ENCODE measurements at regions not wholly inside any gene's neighbourhood (a gene's known extent, or its start where the extent isn't known, plus 50 kb on each side); places are given as distances from the start of the nearest gene placed in this dataset.

DNA sequence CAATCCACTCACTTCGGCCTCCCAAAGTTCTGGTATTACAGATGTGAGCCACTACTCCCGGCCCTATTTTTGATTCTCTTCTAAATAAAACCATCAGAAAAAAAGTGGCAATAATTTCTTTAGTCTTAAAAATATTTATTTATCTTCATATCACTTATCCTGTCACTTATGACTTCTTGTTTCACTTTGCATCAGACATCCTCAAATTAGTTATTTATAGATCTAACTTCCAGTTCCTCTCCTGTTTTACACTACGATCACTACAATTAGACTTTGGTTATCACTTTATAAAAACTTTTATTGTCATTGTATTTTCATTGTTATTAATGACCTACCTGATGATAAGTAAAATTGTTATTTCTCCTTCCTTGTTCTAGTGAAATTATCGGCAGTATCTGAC is 783.4 kb upstream of the BRINP3 start:
- no peak overlapping the region for H3K4me3 Mint-ChIP-seq
- H3K27ac ChIP-seq (ENCODE audit: low read length), result no peak overlapping the region
- H3K4me1 ChIP-seq (ENCODE audit: control insufficient read depth in 1 of 2, extremely low read depth in 1 of 2, insufficient read depth in 2 of 2, low read length in 2 of 2), result no peaks in the 10 kb centered on the region
- H3K27ac Mint-ChIP-seq, result no peak overlapping the region
- peaks cover 12 to 25% (median 19%) of the 10 kb centered on the region in 3 donors for H3K9me3 Mint-ChIP-seq
- DNase-seq (no peak), ATAC-seq (replicated peaks in 1 of 4) (no peak)
- no peaks in the 10 kb centered on the region for H3K9me3 ChIP-seq
- no peaks in the 10 kb centered on the region for H3K36me3 ChIP-seq (ENCODE audit: control insufficient read depth in 2 of 2, extremely low read depth in 1 of 2, insufficient read depth in 1 of 2, low read length in 1 of 2)
- H3K36me3 Mint-ChIP-seq, result no peaks in the 10 kb centered on the region
- no CpG with 5 or more reads among the region's 4 CpGs for WGBS (ENCODE audit: insufficient coverage)
- H3K27me3 Mint-ChIP-seq, result no peaks in the 10 kb centered on the region
- ChIA-PET CTCF (no interaction called here), POLR2A (no interaction called here)
- H3K4me1 Mint-ChIP-seq, result no peaks in the 10 kb centered on the region
- no peak overlapping the region for H3K4me3 ChIP-seq (ENCODE audit: control insufficient read depth in 1 of 2, extremely low read depth in 1 of 2, low read length in 1 of 2)
- no peaks in the 10 kb centered on the region for H3K27me3 ChIP-seq (replicated peaks in 1 of 2; ENCODE audit: control insufficient read depth in 2 of 2, extremely low read depth in 1 of 2, insufficient read depth in 2 of 2, low read length in 1 of 2)

DNA sequence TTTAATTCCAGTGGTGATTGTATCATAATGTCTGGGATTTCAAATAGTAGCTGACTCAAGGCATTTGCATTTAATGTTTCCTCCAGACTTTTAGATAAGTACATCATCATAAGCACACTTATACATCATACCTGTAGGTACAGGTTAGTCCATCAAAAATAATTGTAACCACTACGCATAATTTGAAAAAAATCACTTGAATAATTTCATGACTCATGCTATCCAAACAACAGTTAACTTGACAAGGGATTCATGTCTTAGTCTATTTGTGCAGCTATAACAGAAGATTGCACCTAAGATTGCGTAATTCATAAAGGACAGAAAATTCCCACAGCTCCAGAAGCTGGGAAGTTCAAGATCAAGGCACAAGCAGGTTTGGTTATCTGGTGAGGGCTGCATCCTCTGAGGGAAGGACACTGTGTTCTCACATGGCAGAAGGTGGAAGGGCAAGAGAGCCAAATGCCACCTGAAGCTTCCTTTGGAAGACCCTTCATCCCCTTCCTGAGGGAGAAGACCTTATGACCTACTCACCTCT is 801.7 kb upstream of the BRINP3 start:
- no peaks in the 10 kb centered on the region for H3K36me3 Mint-ChIP-seq
- no peak overlapping the region for H3K4me3 ChIP-seq (ENCODE audit: control insufficient read depth in 1 of 2, extremely low read depth in 1 of 2, low read length in 1 of 2)
- H3K4me3 Mint-ChIP-seq, result no peak overlapping the region
- ATAC-seq (replicated peaks in 1 of 4) (no peak), DNase-seq (no peak)
- H3K4me1 ChIP-seq (ENCODE audit: control insufficient read depth in 1 of 2, extremely low read depth in 1 of 2, insufficient read depth in 2 of 2, low read length in 2 of 2), result no peaks in the 10 kb centered on the region
- H3K27me3 ChIP-seq (replicated peaks in 1 of 2; ENCODE audit: control insufficient read depth in 2 of 2, extremely low read depth in 1 of 2, insufficient read depth in 2 of 2, low read length in 1 of 2), result no peaks in the 10 kb centered on the region
- WGBS (ENCODE audit: insufficient coverage), result 50% methylated on average over 1 of the region's 2 CpGs
- H3K4me1 Mint-ChIP-seq, result no peaks in the 10 kb centered on the region
- H3K27ac ChIP-seq (ENCODE audit: low read length), result no peak overlapping the region
- no peak overlapping the region for H3K27ac Mint-ChIP-seq
- CTCF ChIA-PET, result no interaction called here
- no peaks in the 10 kb centered on the region for H3K36me3 ChIP-seq (ENCODE audit: control insufficient read depth in 2 of 2, extremely low read depth in 1 of 2, insufficient read depth in 1 of 2, low read length in 1 of 2)
- POLR2A ChIA-PET, result no interaction called here
- H3K9me3 ChIP-seq, result no peaks in the 10 kb centered on the region
- H3K27me3 Mint-ChIP-seq, result no peaks in the 10 kb centered on the region
- peaks cover 13 to 38% (median 18%) of the 10 kb centered on the region in 3 donors for H3K9me3 Mint-ChIP-seq

DNA sequence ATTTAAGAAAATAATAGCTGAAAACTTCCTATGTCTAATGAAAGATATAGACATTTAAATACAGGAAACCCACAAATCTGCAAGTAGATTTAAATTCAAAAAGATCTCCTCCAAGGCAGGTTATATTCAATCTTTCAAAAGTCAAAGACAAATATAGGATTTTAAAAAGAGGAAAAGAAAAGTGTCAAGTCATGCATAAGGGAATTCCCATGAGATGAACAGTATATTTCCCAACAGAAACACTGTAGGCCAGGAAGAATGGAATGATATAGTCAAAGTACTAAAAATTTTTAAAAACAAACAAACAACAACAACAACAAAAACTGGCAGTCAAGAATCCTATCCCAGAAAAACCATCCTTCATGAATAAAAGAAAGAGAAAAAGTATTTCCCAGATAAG is 806.5 kb upstream of the BRINP3 start:
- no peak overlapping the region for H3K4me3 Mint-ChIP-seq
- no peak overlapping the region for H3K27ac Mint-ChIP-seq
- ChIA-PET POLR2A (no interaction called here), CTCF (interaction anchor here in 1 of 2 donors (0.5 kb wide), 1 partner anchor 111 kb away, joined by 3 read pairs; no protein-coding TSS in a partner anchor)
- DNase-seq (no peak), ATAC-seq (replicated peaks in 1 of 4) (no peak)
- no peaks in the 10 kb centered on the region for H3K4me1 ChIP-seq (ENCODE audit: control insufficient read depth in 1 of 2, extremely low read depth in 1 of 2, insufficient read depth in 2 of 2, low read length in 2 of 2)
- no peak overlapping the region for H3K4me3 ChIP-seq (ENCODE audit: control insufficient read depth in 1 of 2, extremely low read depth in 1 of 2, low read length in 1 of 2)
- no peaks in the 10 kb centered on the region for H3K4me1 Mint-ChIP-seq
- no peaks in the 10 kb centered on the region for H3K36me3 Mint-ChIP-seq
- no peak overlapping the region for H3K27ac ChIP-seq (ENCODE audit: low read length)
- no peaks in the 10 kb centered on the region for H3K9me3 ChIP-seq
- no peaks in the 10 kb centered on the region for H3K36me3 ChIP-seq (ENCODE audit: control insufficient read depth in 2 of 2, extremely low read depth in 1 of 2, insufficient read depth in 1 of 2, low read length in 1 of 2)
- H3K27me3 ChIP-seq (replicated peaks in 1 of 2; ENCODE audit: control insufficient read depth in 2 of 2, extremely low read depth in 1 of 2, insufficient read depth in 2 of 2, low read length in 1 of 2), result no peaks in the 10 kb centered on the region
- peaks cover 11 to 39% (median 19%) of the 10 kb centered on the region in 3 donors for H3K9me3 Mint-ChIP-seq
- no peaks in the 10 kb centered on the region for H3K27me3 Mint-ChIP-seq

DNA sequence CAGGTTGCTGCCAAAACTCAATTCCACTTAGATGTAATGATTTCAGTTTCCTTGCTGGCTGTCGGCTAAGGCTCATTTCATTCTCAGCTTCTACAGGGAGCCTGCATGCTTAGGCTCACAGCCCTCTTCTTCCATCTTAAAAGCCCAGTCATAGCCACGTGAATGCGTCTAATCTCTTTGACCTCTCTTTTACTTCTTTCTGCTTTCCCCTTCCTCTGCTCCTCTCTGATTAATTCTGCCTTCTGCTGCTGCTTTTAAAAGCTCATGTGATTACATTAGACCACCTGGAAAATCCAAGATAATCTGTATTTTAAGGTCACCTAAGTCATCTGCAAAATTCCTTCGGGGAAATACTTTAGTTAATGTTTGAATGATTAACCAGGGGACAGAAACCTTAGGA is 812.8 kb upstream of the BRINP3 start:
- H3K27me3 ChIP-seq (replicated peaks in 1 of 2; ENCODE audit: control insufficient read depth in 2 of 2, extremely low read depth in 1 of 2, insufficient read depth in 2 of 2, low read length in 1 of 2), result no peaks in the 10 kb centered on the region
- H3K4me3 ChIP-seq (ENCODE audit: control insufficient read depth in 1 of 2, extremely low read depth in 1 of 2, low read length in 1 of 2), result no peak overlapping the region
- Mint-ChIP-seq H3K4me1 (no peaks in the 10 kb centered on the region), H3K27ac (no peak overlapping the region), H3K4me3 (no peak overlapping the region), H3K9me3 (peaks cover 4 to 16% (median 15%) of the 10 kb centered on the region in 3 donors), H3K36me3 (no peaks in the 10 kb centered on the region), H3K27me3 (no peaks in the 10 kb centered on the region)
- no peaks in the 10 kb centered on the region for H3K36me3 ChIP-seq (ENCODE audit: control insufficient read depth in 2 of 2, extremely low read depth in 1 of 2, insufficient read depth in 1 of 2, low read length in 1 of 2)
- 63% methylated on average over 3 of the region's 4 CpGs for WGBS (ENCODE audit: insufficient coverage)
- no peaks in the 10 kb centered on the region for H3K9me3 ChIP-seq
- no peak for ATAC-seq (replicated peaks in 1 of 4)
- no peak overlapping the region for H3K27ac ChIP-seq (ENCODE audit: low read length)
- CTCF ChIA-PET, result no interaction called here
- no peaks in the 10 kb centered on the region for H3K4me1 ChIP-seq (ENCODE audit: control insufficient read depth in 1 of 2, extremely low read depth in 1 of 2, insufficient read depth in 2 of 2, low read length in 2 of 2)
- no peak for DNase-seq
- POLR2A ChIA-PET, result no interaction called here

DNA sequence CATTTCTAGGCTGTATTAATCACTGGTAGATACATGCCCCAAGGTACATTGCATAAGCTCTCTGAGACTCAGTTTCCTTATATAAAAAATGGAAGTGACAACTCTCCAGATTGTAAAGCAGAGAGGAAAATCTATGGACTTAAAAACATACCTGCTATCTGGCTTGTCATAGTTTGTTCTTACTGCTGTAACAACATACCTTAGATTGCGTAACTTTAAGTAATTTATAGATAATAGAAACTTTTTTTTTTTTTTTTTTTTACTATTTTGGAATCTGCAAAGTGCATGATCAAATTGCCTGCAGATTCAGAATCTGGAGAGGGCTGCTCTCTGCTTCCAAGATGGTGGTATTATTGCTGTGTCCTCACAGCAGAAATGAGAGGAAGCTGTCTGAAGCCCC is 827.7 kb upstream of the BRINP3 start:
- H3K9me3 Mint-ChIP-seq, result peaks cover 22 to 25% (median 24%) of the 10 kb centered on the region in 3 donors
- no peak overlapping the region for H3K27ac ChIP-seq (ENCODE audit: low read length)
- no peaks in the 10 kb centered on the region for H3K4me1 ChIP-seq (ENCODE audit: control insufficient read depth in 1 of 2, extremely low read depth in 1 of 2, insufficient read depth in 2 of 2, low read length in 2 of 2)
- no peaks in the 10 kb centered on the region for H3K9me3 ChIP-seq
- ATAC-seq (replicated peaks in 1 of 4) (no peak), DNase-seq (no peak)
- no peak overlapping the region for H3K27ac Mint-ChIP-seq
- H3K4me1 Mint-ChIP-seq, result no peaks in the 10 kb centered on the region
- H3K4me3 ChIP-seq (ENCODE audit: control insufficient read depth in 1 of 2, extremely low read depth in 1 of 2, low read length in 1 of 2), result no peak overlapping the region
- H3K27me3 ChIP-seq (replicated peaks in 1 of 2; ENCODE audit: control insufficient read depth in 2 of 2, extremely low read depth in 1 of 2, insufficient read depth in 2 of 2, low read length in 1 of 2), result no peaks in the 10 kb centered on the region
- no peak overlapping the region for H3K4me3 Mint-ChIP-seq
- WGBS (ENCODE audit: insufficient coverage), result no CpG with 5 or more reads among the region's 1 CpG
- no peaks in the 10 kb centered on the region for H3K27me3 Mint-ChIP-seq
- POLR2A ChIA-PET, result no interaction called here
- no peaks in the 10 kb centered on the region for H3K36me3 Mint-ChIP-seq
- CTCF ChIA-PET, result no interaction called here
- no peaks in the 10 kb centered on the region for H3K36me3 ChIP-seq (ENCODE audit: control insufficient read depth in 2 of 2, extremely low read depth in 1 of 2, insufficient read depth in 1 of 2, low read length in 1 of 2)

DNA sequence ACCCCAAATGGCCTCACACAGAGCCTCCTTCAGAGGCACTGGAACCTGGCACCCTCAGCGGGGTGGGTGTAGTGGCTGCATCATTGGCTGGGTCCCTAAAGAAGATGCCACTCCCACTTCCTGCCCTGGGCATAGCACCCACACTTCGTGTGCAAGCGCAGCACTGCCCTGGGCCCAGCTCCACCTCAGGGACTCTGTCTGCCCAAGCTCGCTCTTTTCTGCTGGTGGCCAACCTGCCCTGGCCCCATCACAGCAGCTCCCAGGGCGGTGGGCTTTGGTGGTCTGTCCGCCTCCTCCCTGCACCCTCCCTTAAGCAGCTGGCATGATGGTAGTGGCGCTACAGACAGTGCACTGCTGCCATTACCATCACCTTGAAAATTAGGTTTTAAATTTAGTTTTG is 829.3 kb upstream of the BRINP3 start:
- Mint-ChIP-seq H3K36me3 (no peaks in the 10 kb centered on the region), H3K4me1 (no peaks in the 10 kb centered on the region), H3K4me3 (no peak overlapping the region), H3K27me3 (no peaks in the 10 kb centered on the region), H3K27ac (no peak overlapping the region), H3K9me3 (peaks cover 10 to 19% (median 16%) of the 10 kb centered on the region in 3 donors)
- 82% methylated on average over 4 of the region's 7 CpGs for WGBS (ENCODE audit: insufficient coverage)
- ATAC-seq (replicated peaks in 1 of 4), result no peak
- no peaks in the 10 kb centered on the region for H3K36me3 ChIP-seq (ENCODE audit: control insufficient read depth in 2 of 2, extremely low read depth in 1 of 2, insufficient read depth in 1 of 2, low read length in 1 of 2)
- no peak overlapping the region for H3K4me3 ChIP-seq (ENCODE audit: control insufficient read depth in 1 of 2, extremely low read depth in 1 of 2, low read length in 1 of 2)
- CTCF ChIA-PET, result no interaction called here
- no peaks in the 10 kb centered on the region for H3K4me1 ChIP-seq (ENCODE audit: control insufficient read depth in 1 of 2, extremely low read depth in 1 of 2, insufficient read depth in 2 of 2, low read length in 2 of 2)
- DNase-seq, result no peak
- no peaks in the 10 kb centered on the region for H3K9me3 ChIP-seq
- no peaks in the 10 kb centered on the region for H3K27me3 ChIP-seq (replicated peaks in 1 of 2; ENCODE audit: control insufficient read depth in 2 of 2, extremely low read depth in 1 of 2, insufficient read depth in 2 of 2, low read length in 1 of 2)
- no peak overlapping the region for H3K27ac ChIP-seq (ENCODE audit: low read length)
- POLR2A ChIA-PET, result no interaction called here

DNA sequence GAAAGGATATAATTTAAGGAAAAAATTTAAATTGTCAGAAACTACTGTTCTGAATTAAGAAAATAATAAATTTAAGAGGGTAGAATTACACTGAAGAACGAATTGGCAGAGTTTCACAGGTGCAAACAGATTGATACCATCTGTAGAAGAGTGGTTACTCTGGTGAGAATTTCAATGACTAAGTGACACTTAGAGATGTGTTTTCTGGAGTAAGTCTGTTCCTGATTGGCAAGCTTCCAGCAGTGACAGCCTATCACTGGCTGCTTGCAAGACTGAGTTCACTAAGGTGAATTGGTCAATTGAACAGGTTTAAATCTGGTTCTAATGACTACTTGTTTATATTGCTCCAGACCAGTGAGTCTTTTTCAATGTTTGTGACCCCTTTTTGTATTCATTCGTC is 838.2 kb upstream of the RGS18 start:
- H3K4me1 Mint-ChIP-seq, result no peaks in the 10 kb centered on the region
- Histone ChIP-seq H3K4me3 (ENCODE audit: control insufficient read depth in 1 of 2, extremely low read depth in 1 of 2, low read length in 1 of 2) (no peak overlapping the region), H3K9me3 (no peaks in the 10 kb centered on the region), H3K36me3 (ENCODE audit: control insufficient read depth in 2 of 2, extremely low read depth in 1 of 2, insufficient read depth in 1 of 2, low read length in 1 of 2) (no peaks in the 10 kb centered on the region), H3K4me1 (ENCODE audit: control insufficient read depth in 1 of 2, extremely low read depth in 1 of 2, insufficient read depth in 2 of 2, low read length in 2 of 2) (no peaks in the 10 kb centered on the region), H3K27ac (ENCODE audit: low read length) (no peak overlapping the region), H3K27me3 (replicated peaks in 1 of 2; ENCODE audit: control insufficient read depth in 2 of 2, extremely low read depth in 1 of 2, insufficient read depth in 2 of 2, low read length in 1 of 2) (no peaks in the 10 kb centered on the region)
- peaks cover 3 to 6% (median 4%) of the 10 kb centered on the region in 3 donors for H3K9me3 Mint-ChIP-seq
- CTCF ChIA-PET, result no interaction called here
- POLR2A ChIA-PET, result no interaction called here
- WGBS (ENCODE audit: insufficient coverage), result 0% methylated on average over 1 of the region's 2 CpGs
- H3K27me3 Mint-ChIP-seq, result no peaks in the 10 kb centered on the region
- ATAC-seq (replicated peaks in 1 of 4) (no peak), DNase-seq (no peak)
- H3K27ac Mint-ChIP-seq, result no peak overlapping the region
- H3K36me3 Mint-ChIP-seq, result no peaks in the 10 kb centered on the region
- no peak overlapping the region for H3K4me3 Mint-ChIP-seq

Measured in T-cell (primary cell).